Body of pancreas (tissue), 4 donors: ENCODE measurements at regions not wholly inside any gene's neighbourhood (a gene's known extent, or its start where the extent isn't known, plus 50 kb on each side); places are given as distances from the start of the nearest gene placed in this dataset.

Source experiments
- CTCF ChIP-seq, 7 experiments: fragments of 450-650 bp in 4 of 7; fragments of 200-600 bp in 3 of 7; sonication (generic) in 3 of 7; IDR thresholded peaks; one replicate each; pipeline ENCODE4 v1.5.1; 2016 to 2019; ENCODE audit warnings: antibody characterized with exemption in 7 of 7
- POLR2A ChIP-seq, 3 donors: fragments of 450-650 bp; IDR thresholded peaks; one replicate each; pipeline ENCODE4 v1.6.1; 2016; ENCODE audit warnings: antibody characterized with exemption in 3 of 3, mild to moderate bottlenecking in 2 of 3

GRCh38 chr1:193311226-193311948 is 125.0 kb upstream of the B3GALT2 start:
- TF ChIP-seq CTCF (IDR thresholded peaks at IDR 0.05) (no peak), POLR2A (IDR thresholded peaks at IDR 0.05) (no peak)
